Naive thymus-derived CD4-positive, alpha-beta T cell (primary cell): ENCODE measurements at regions not wholly inside any gene's neighbourhood (a gene's known extent, or its start where the extent isn't known, plus 50 kb on each side); places are given as distances from the start of the nearest gene placed in this dataset.
"Not testable (repeated sequence)": the region's sequence is repeated elsewhere in the genome, so short reads cannot be mapped to it uniquely, and the experiment has no call there.

Source experiments
- ATAC-seq: fragments of 150-1000 bp; cut with Tn5 transposase; 2 replicates; pipeline ENCODE4 v1.10.0; 2021; ENCODE audit warnings: mild to moderate bottlenecking, moderate library complexity
- CTCF ChIA-PET: fragments of 350-600 bp; sonication (Branson Sonifier 250); formaldehyde crosslinking; loops from one replicate; lab custom pipeline; 2021; ENCODE audit warnings: antibody characterized with exemption; lab: Charles Lee
- POLR2A ChIA-PET: fragments of 350-600 bp; sonication (Branson Sonifier 250); formaldehyde crosslinking; loops from one replicate; lab custom pipeline; 2021; ENCODE audit warnings: antibody characterized with exemption, inconsistent platforms; lab: Charles Lee
- DNase-seq, 9 donors: peaks; one replicate each; pipeline versions ENCODE4 v3.0.0 to v3.0.0-alpha.2; 2020 to 2022; ENCODE audit warnings: mixed read lengths in 1 of 9
- H3K27ac ChIP-seq: one replicate; pipeline ENCODE4 v1.7.0; 2013; ENCODE audit warnings: mild to moderate bottlenecking, low read depth, low read length, moderate library complexity
- H3K27me3 ChIP-seq, 2 donors: one replicate each; pipeline ENCODE4 v1.7.0; 2013; ENCODE audit warnings: low read length in 2 of 2, mild to moderate bottlenecking in 2 of 2, moderate library complexity in 2 of 2; ENCODE audit not compliant: control insufficient read depth in 2 of 2, insufficient read depth in 2 of 2
- H3K36me3 ChIP-seq, 3 experiments: 1 replicate in 2 of 3; 2 replicates in 1 of 3; pipeline ENCODE4 v1.7.0; 2013; ENCODE audit warnings: low read length in 3 of 3, mild to moderate bottlenecking in 3 of 3, moderate library complexity in 1 of 3; ENCODE audit not compliant: insufficient read depth in 3 of 3, control insufficient read depth in 2 of 3
- H3K4me1 ChIP-seq, 2 donors: one replicate each; pipeline ENCODE4 v1.7.0; 2013; ENCODE audit warnings: low read length in 2 of 2, mild to moderate bottlenecking in 2 of 2, moderate library complexity in 1 of 2; ENCODE audit not compliant: control insufficient read depth in 2 of 2, insufficient read depth in 2 of 2
- H3K4me3 ChIP-seq: 2 replicates; pipeline ENCODE4 v1.7.0; 2013; ENCODE audit warnings: mild to moderate bottlenecking, low read length
- H3K9me3 ChIP-seq, 3 experiments: 1 replicate in 2 of 3; 2 replicates in 1 of 3; pipeline ENCODE4 v1.7.0; 2013; ENCODE audit warnings: low read length in 3 of 3; ENCODE audit not compliant: control insufficient read depth in 2 of 3
- H3K27ac Mint-ChIP-seq, 9 donors: one replicate each; pipeline ENCODE4 v1.8.0; 2020 to 2022; ENCODE audit warnings: mixed read lengths in 9 of 9, mild to moderate bottlenecking in 8 of 9, moderate library complexity in 5 of 9, inconsistent platforms in 2 of 9
- H3K27me3 Mint-ChIP-seq, 5 donors: one replicate each; pipeline ENCODE4 v1.8.0; 2021 to 2022; ENCODE audit warnings: mixed read lengths in 5 of 5, mild to moderate bottlenecking in 1 of 5
- H3K36me3 Mint-ChIP-seq, 5 donors: one replicate each; pipeline ENCODE4 v1.8.0; 2020 to 2022; ENCODE audit warnings: mixed read lengths in 5 of 5, mild to moderate bottlenecking in 3 of 5, inconsistent platforms in 1 of 5
- H3K4me1 Mint-ChIP-seq, 7 donors: one replicate each; pipeline ENCODE4 v1.8.0; 2020 to 2022; ENCODE audit warnings: mixed read lengths in 7 of 7, mild to moderate bottlenecking in 3 of 7, inconsistent platforms in 1 of 7
- H3K4me3 Mint-ChIP-seq, 10 donors: one replicate each; pipeline ENCODE4 v1.8.0; 2020 to 2022; ENCODE audit warnings: mild to moderate bottlenecking in 10 of 10, mixed read lengths in 10 of 10, moderate library complexity in 6 of 10, inconsistent platforms in 2 of 10
- H3K9me3 Mint-ChIP-seq, 11 donors: one replicate each; pipeline ENCODE4 v1.8.0; 2020 to 2022; ENCODE audit warnings: mixed read lengths in 11 of 11, mild to moderate bottlenecking in 4 of 11, inconsistent platforms in 1 of 11, moderate library complexity in 1 of 11
- intact Hi-C, 2 donors: fragments of 100-400 bp; cut with micrococcal nuclease; formaldehyde crosslinking; loops; one replicate each; pipeline ENCODE4 v1.15.1; 2023

DNA sequence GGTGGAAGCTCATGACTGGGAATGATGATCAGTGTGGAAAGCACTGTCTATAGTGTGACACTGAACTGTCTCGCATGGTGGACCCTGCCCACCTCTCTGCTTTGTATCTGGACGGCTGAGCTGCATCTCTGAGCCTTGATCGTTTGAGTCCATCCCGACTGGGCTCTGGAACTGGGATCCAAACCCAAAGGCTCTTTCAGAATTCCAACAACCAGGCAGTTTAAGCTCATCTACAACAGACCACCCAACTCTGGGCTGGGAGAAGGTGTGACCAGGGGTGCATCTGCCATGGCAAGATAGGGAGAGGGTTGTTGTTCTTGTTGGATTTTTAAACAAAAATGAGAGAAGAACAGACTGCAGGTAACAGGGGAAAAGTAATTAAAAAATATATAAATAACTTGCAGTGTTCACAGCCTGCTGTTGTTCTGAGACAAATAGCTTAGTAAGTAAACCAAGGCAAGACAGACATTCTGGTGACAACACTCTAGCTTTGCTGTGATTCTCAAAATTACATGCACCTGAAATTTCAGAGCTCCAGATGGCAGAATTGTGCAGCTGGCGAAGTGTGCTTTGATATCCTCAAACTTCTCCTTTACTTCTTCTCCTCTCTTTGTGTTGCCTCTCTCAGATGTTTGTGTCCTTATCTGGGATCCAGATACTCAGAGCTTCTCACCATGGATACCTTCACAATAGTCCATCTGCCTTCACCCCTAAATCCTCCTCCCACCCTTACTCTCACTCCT lies 209.6 kb downstream of the EMP1 start:
- Mint-ChIP-seq H3K27ac (no peak overlapping the region), H3K36me3 (peaks cover 0 to 6% (median 0%) of the 10 kb centered on the region in 5 donors), H3K4me1 (no peaks in the 10 kb centered on the region), H3K9me3 (peaks cover 2 to 19% (median 13%) of the 10 kb centered on the region in 11 donors), H3K27me3 (peaks cover 0 to 43% (median 10%) of the 10 kb centered on the region in 5 donors), H3K4me3 (no peak overlapping the region)
- peaks cover 0 to 9% (median 0%) of the 10 kb centered on the region in 3 experiments for H3K9me3 ChIP-seq
- H3K4me3 ChIP-seq = no peak overlapping the region
- no peak for DNase-seq
- H3K27me3 ChIP-seq = no peaks in the 10 kb centered on the region
- CTCF ChIA-PET = no interaction called here
- ATAC-seq = no peak
- no peaks in the 10 kb centered on the region for H3K36me3 ChIP-seq
- H3K4me1 ChIP-seq = no peaks in the 10 kb centered on the region
- H3K27ac ChIP-seq = no peak overlapping the region
- POLR2A ChIA-PET = no interaction called here
- intact Hi-C loops = no loop called here

DNA sequence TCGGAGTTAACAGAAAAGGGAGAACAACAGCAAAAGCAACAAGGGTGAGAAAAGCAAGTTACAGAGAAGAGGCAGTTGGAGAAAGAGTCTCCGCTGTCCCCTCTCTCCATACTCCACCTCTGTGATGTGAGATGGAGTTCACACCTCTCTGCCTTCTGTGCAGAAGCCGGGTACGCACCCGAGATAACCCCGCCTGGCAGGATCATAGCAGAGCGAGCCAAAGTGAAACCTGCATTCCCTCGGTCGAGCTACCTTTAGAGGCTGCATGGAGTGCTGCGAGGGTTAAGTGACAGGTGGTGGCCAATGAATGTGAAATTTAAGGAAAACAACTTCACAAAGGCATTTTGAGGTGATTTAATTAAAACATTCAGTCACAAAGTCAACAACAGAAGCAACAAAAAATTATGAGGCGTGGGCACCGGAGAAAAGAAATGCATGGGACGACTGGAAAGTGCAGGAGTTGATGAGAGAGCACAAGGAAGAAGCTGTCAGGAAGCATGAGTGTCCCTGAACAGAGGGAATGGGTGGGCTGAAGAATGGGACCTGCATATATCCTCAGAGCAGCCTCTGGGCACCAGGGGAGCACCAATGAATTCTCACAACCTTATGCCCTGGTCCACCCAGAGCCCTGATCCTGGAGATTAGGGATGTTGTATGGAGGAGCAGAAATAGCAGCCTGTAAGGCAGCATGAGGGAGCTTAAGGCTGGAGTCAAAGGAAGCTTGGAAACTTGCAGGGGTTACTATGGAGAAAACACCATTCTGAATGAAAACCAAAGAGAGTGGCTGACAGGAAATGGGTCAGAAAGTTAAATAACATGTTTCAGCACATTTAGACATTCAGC lies 208.3 kb downstream of the EMP1 start:
- peaks cover 0 to 11% (median 5%) of the 10 kb centered on the region in 11 donors for H3K9me3 Mint-ChIP-seq
- H3K27me3 Mint-ChIP-seq = peaks cover 0 to 50% (median 10%) of the 10 kb centered on the region in 5 donors
- Histone ChIP-seq H3K4me1 (no peaks in the 10 kb centered on the region), H3K9me3 (no peaks in the 10 kb centered on the region), H3K4me3 (no peak overlapping the region), H3K27me3 (no peaks in the 10 kb centered on the region), H3K27ac (no peak overlapping the region), H3K36me3 (no peaks in the 10 kb centered on the region)
- H3K36me3 Mint-ChIP-seq = no peaks in the 10 kb centered on the region
- ChIA-PET CTCF (interaction anchor here (0.6 kb wide), 1 partner anchor 24 kb away, joined by 3 read pairs; no protein-coding TSS in a partner anchor), POLR2A (no interaction called here)
- intact Hi-C loops = no loop called here
- H3K4me1 Mint-ChIP-seq = no peaks in the 10 kb centered on the region
- H3K4me3 Mint-ChIP-seq = no peak overlapping the region
- ATAC-seq (no peak), DNase-seq (no peak)
- peak overlapping the region in 1 of 9 donors; percentile 43 for H3K27ac Mint-ChIP-seq

DNA sequence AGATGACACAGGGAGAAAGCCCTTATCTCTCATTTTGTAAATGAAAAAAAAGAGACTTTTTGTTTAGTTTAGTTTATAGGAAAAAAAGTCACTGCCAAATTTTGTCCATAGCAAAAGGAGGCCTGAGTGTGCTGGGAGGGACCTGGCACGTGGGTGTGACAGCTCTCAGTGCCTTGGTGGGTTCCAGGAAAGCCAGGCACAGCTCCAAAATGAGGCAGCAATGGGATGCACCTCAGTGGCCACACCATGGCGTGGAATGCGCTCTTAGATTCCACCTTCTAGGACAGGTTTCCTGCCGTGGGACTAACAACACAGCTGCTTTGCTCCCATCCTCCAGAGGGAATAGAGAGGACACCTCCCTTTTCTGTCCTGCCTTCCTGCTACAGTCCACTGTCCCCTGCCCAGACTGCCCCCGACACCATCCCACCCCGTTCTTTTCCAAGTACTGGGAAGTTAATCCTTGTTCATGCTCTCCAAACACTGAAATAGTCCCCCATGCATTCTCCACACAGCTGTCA lies 207.6 kb downstream of the EMP1 start:
- intact Hi-C loops = no loop called here
- Mint-ChIP-seq H3K27ac (no peak overlapping the region), H3K4me3 (no peak overlapping the region), H3K36me3 (no peaks in the 10 kb centered on the region), H3K4me1 (no peaks in the 10 kb centered on the region), H3K9me3 (peaks cover 0 to 11% (median 2%) of the 10 kb centered on the region in 11 donors), H3K27me3 (peaks cover 0 to 50% (median 10%) of the 10 kb centered on the region in 5 donors)
- DNase-seq (no peak), ATAC-seq (no peak)
- Histone ChIP-seq H3K4me3 (no peak overlapping the region), H3K9me3 (no peaks in the 10 kb centered on the region), H3K4me1 (no peaks in the 10 kb centered on the region), H3K27ac (no peak overlapping the region), H3K27me3 (no peaks in the 10 kb centered on the region), H3K36me3 (no peaks in the 10 kb centered on the region)
- ChIA-PET POLR2A (no interaction called here), CTCF (no interaction called here)

DNA sequence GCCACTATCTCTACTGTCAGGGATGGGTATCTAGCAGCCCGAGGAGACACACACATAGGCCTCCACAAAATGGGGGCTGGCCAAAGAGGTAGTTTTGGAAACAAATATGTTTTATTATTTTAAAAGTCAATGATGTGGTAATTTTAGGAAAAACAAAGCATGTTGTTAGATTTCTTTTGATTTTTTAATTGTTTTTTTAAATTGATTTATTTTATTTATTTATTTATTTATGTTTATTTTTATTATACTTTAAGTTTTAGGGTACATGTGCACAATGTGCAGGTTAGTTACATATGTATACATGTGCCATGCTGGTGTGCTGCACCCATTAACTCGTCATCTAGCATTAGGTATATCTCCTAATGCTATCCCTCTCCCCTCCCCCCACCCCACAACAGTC lies 194.8 kb downstream of the EMP1 start:
- H3K27ac ChIP-seq, H3K4me1 Mint-ChIP-seq, H3K9me3 ChIP-seq, CTCF ChIA-PET, H3K4me3 ChIP-seq, POLR2A ChIA-PET, H3K27ac Mint-ChIP-seq, H3K27me3 ChIP-seq, H3K36me3 Mint-ChIP-seq, H3K9me3 Mint-ChIP-seq, DNase-seq, H3K36me3 ChIP-seq, H3K4me3 Mint-ChIP-seq, intact Hi-C loops, H3K4me1 ChIP-seq, ATAC-seq: not testable (repeated sequence)
- peaks cover 0 to 11% (median 4%) of the 10 kb centered on the region in 5 donors for H3K27me3 Mint-ChIP-seq

DNA sequence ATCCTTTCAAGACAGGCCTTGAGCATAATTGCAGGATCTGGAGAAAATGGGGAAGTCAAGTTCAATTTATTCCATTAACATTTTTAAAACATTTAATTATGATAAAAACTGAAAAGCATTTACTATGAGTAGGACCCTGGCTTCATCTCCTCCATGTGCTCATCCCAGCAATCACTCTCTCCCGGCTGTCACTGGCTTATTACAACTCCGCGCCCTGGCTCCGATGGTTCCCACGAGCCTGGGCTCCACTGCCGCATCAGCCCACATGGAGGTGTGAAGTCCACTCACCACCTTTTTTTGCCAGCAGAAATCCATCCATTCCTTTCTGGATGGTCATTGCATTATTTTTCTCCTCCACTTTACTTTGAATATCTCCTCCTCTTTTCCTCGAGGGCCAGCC lies 194.4 kb downstream of the EMP1 start:
- no peak overlapping the region for H3K27ac ChIP-seq
- CTCF ChIA-PET = no interaction called here

DNA sequence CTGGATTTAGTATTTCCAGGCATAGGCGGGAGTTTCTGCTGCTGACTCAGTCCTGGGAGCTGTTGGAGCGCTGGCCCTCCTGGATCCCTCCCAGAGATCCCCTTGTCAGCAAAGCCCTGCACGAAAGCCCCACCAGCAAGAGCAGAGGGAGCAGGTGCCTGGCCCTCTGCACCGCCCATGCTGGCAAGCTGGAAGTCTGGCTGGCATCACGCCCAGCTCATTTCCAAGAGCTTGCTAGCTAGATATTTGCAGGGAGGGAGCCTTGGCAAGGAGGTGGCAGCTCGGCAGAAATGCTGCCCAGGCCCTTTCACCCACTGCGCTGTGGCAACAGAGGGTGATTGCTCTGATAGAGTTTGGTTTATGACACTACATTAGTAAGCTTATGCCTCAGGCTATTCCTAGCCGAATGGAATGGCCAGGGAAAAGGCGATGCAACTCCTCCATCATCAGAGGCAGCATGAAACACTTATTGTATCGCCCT lies 193.9 kb downstream of the EMP1 start:
- Mint-ChIP-seq H3K27me3 (peaks cover 0 to 11% (median 4%) of the 10 kb centered on the region in 5 donors), H3K4me3 (no peak overlapping the region), H3K27ac (no peak overlapping the region), H3K36me3 (no peaks in the 10 kb centered on the region), H3K9me3 (peaks cover 0 to 7% (median 2%) of the 10 kb centered on the region in 11 donors), H3K4me1 (no peaks in the 10 kb centered on the region)
- no peak overlapping the region for H3K4me3 ChIP-seq
- H3K27ac ChIP-seq = no peak overlapping the region
- POLR2A ChIA-PET = no interaction called here
- DNase-seq (no peak), ATAC-seq (no peak)
- CTCF ChIA-PET = no interaction called here
- no peaks in the 10 kb centered on the region for H3K27me3 ChIP-seq
- no peaks in the 10 kb centered on the region for H3K36me3 ChIP-seq
- H3K9me3 ChIP-seq = no peaks in the 10 kb centered on the region
- no peaks in the 10 kb centered on the region for H3K4me1 ChIP-seq
- intact Hi-C loops = no loop called here

More for the DNA sequence above, 194.4 kb downstream of the EMP1 start:
- Mint-ChIP-seq H3K4me3 (no peak overlapping the region), H3K27me3 (peaks cover 0 to 11% (median 4%) of the 10 kb centered on the region in 5 donors), H3K9me3 (peaks cover 0 to 7% (median 1%) of the 10 kb centered on the region in 11 donors), H3K4me1 (no peaks in the 10 kb centered on the region), H3K36me3 (no peaks in the 10 kb centered on the region), H3K27ac (no peak overlapping the region)
- no peaks in the 10 kb centered on the region for H3K9me3 ChIP-seq
- DNase-seq (no peak), ATAC-seq (no peak)
- H3K27me3 ChIP-seq = no peaks in the 10 kb centered on the region
- no peaks in the 10 kb centered on the region for H3K4me1 ChIP-seq
- POLR2A ChIA-PET = no interaction called here
- no peaks in the 10 kb centered on the region for H3K36me3 ChIP-seq
- H3K4me3 ChIP-seq = no peak overlapping the region
- intact Hi-C loops = no loop called here
